ELF-1 (cell line): ENCODE measurements at regions not wholly inside any gene's neighbourhood (a gene's known extent, or its start where the extent isn't known, plus 50 kb on each side); places are given as distances from the start of the nearest gene placed in this dataset.

Experiments
- DNase-seq: peaks from one replicate; pipeline ENCODE4 v3.0.0-alpha.2; 2016; ENCODE audit warnings: low read depth, low spot score

DNA sequence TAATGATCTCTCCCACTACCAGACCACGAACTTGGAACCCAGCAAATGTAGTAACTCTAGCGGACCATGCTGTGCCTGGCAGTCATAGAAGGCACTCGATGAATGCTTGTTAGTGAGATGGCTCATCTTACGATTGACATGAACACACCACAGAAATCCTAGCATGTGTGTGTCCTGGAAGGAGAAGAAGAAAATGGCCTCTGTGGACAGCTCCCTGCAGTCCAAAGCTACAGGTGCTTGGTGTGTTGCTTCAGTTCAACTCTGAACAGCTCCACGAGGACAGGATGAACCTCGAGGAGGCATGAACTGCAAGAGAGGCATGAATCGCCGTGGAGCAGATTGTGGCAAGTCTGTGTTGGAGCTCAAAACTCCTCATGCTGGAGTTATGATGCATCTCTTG is 93.5 kb downstream of the KLF6 start:
- no peak for DNase-seq

DNA sequence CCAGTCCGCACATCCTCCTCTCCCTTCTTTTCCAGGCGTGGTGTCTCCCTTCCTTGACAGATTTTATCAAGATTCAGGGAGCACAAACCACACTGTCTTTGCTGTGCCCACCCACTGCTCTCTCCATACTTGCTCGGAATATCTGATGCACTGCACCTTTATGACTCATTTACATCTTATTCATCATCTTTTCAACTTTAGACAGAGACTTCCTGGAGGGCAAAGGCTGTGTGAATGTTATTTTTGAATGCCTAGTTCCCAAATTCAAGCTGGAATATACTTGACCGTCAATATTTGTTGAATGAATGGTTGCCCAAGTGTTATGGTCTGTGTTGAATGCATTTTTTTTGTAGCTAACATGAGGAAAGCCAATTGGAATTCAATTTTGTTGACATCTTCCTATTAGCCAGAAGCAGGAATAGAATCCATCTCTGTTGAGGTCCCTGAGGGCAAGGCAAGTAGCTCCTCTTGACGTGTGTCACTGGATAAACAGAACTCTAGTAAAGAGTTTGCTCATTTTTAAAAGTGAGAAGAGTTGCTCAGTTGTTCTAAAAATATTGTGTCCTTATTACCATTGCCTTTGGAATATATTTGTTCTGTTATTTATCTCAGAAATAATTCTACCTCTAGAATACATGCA is 95.0 kb downstream of the KLF6 start:
- no peak for DNase-seq

DNA sequence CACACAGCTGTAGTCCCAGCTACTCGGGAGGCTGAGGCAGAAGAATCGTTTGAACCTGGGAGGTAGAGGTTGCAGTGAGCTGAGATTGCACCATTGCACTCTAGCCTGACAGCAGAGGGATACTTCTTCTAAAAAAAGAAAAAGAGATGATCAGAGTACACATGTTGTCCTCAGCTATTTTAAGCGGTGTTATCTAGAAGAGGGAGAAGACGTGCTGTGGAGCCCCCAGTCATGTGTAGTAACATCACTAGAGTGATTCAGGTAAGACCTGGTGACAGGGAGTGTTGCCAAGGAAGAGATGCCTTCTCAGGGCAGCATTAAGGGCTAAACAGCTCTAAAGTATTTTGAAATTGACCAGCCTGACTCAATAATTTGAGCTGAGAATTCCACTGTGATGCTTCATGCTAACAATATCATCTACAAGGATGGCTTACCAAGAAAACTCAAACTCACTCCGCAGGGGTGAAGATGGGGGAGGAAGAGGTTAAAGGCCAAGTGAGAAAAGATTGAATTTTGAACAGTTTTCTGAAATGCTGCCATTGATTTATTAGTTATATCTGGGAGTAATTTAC is 97.4 kb downstream of the KLF6 start:
- no peak for DNase-seq

DNA sequence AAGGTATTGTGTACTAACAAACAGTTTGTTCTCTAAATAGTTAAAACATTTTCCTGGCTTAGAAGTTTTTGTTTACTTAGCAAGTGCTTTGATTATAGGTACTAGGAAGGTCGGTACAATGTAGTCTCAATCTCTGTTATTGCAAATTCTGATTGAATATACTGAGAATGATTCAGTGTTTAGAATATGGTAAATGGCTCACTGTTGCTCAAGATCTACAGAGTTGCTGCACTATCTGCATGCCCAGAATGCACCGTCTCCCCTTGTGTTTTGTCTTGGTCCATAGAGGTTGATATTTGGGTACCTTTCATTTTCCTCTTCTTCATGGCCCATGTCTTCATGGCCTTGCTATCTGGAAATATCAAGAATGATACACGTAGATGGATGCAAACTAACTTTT is 99.6 kb downstream of the KLF6 start:
- DNase-seq = no peak

DNA sequence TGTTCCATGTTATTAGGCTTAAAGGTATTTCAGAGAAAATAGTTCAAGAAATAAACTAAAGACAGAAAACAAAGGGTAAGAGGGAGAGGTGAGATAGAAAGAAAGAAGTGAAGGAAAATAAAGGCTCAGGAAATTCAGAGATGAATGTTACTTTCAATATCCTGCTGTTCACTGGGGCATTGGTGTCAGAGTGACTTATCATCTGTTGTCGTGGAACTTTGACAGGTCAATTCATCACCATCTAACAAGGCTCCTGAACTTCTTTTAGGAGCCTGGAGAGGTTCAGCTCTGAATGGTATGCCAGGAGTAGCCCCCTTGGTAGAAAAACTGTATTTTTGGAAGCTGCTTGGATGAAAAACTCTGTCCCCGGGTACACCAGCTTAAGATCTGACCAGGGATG is 100.1 kb downstream of the KLF6 start:
- no peak for DNase-seq

- no peak for DNase-seq
Measured at GRCh38 chr10:3683560-3683959, 101.4 kb downstream of the KLF6 start.

- no peak for DNase-seq
Measured at GRCh38 chr10:3682745-3683144, 102.3 kb downstream of the KLF6 start.

GRCh38 chr10:3681642-3682554 is 103.1 kb downstream of the KLF6 start:
- DNase-seq = peak; percentile 36

GRCh38 chr10:3679950-3680629 is 104.9 kb downstream of the KLF6 start:
- DNase-seq = no peak

DNA sequence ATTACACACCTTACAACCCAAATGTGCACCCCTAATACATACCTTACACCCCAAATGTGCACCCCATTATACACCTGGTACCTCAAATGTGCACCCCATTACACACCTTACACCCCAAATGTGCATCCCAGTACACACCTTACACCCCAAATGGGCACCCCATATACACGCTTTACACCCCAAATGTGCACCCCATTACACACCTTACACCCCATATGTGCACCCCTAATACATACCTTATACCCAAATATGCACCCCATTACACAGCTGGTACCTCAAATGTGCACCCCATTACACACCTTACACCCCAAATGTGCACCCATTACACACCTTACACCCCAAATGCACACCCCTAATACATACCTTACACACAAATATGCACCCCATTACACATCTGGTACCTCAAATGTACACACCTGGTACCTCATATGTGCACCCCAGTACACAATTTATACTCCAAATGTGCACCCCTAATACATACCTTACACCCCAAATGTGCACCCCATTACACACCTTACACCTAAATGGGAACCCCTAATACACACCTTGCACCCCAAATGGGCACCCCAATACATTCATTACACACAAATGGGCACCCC is 106.3 kb downstream of the KLF6 start:
- no peak for DNase-seq

DNA sequence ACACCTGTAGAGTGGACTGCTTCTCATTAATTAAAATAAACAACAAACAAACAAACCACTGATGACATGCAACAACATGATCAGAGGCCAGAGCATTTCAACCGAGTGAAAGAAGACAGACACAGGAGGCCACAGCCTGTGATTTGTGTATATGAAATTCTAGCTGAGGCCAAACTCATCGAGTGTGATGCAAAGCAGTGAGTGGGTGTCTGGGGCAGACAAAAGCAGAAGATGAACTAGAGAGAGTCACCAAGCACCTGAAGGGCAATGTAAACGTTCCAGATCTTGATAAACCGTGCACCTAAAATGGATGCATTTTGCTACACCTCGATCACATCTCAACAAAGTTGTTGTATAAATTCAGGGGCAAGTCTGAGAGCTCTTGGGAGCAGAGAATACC is 108.4 kb downstream of the KLF6 start:
- no peak for DNase-seq

GRCh38 chr10:3672220-3672619 is 112.8 kb downstream of the KLF6 start:
- no peak for DNase-seq

DNA sequence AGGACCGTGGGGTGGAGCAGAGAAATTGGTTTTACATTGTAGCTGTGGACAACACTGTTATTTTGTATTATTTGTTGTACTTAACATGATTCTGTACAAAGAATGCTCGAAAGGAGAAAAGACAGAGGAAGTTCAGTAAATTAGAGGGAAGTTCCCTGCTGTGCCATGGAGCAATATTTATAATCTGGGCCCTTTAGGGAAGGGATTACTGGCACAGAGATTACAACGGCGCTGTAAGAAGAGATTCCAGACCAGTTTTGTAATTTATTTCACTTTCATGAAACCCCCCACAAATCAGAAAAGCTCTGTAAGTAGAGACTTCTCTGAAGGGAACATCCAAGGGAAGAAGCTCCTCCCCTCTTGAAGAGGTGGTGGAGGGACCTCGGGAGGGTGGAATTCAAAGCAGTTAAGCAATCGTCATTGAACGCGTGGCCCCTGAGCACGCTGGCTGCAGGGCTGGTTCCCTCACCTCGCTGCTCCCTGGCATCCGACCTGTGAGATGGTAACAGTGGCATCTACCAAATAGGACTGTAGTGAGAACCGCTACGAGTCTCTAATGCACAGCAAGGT is 113.5 kb downstream of the KLF6 start:
- DNase-seq = no peak

DNA sequence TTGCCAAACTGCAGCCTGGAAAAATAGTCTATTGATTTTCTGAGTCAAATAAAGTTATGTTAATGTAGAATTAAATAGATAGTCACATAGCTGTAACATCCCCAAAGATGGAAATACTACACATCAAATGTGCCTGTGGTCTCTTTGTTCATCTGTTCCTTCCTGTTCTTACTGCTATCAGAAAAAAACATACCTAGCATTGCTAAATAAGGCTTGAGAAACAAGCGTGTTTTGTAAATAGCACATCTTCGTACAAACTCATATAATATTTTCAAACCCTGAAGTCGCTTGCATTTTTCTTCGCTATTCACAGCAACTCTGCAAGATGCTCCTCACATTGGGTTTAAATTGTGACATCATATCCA is 116.1 kb downstream of the KLF6 start:
- DNase-seq = no peak

DNA sequence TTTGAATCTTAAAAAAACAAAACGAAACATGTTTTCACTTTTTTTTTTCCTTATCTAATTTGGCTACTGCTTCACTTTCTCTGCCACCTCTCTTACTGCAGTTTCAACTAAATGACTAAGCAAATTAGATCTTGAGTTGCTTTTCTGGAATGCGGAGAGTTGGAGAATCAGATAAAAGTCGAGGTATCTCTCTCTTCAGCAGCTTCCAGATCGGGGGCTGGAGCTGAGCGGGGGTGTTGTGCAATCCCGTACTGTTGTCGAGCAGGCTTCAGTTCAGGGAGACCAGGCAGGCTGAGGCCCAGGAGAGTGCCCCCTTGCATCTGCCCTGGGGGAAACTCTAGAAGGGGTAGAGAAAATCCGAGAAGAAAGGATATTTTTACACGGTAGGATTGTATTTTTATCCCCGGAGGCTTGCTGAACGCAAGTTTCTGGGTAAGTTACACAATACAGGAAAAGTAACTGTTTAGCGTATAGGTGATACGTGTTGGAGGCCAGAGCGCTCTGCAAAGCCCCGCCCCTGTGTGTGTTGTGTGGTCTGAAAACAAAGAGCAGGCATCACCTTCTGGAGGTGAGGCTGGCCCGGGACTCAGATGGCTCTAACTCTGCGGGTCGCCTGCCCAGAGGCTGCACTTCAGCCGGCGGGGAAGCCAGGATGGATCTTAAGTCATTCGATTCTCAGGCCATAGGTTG is 116.6 kb downstream of the KLF6 start:
- peak; percentile 93 for DNase-seq

DNA sequence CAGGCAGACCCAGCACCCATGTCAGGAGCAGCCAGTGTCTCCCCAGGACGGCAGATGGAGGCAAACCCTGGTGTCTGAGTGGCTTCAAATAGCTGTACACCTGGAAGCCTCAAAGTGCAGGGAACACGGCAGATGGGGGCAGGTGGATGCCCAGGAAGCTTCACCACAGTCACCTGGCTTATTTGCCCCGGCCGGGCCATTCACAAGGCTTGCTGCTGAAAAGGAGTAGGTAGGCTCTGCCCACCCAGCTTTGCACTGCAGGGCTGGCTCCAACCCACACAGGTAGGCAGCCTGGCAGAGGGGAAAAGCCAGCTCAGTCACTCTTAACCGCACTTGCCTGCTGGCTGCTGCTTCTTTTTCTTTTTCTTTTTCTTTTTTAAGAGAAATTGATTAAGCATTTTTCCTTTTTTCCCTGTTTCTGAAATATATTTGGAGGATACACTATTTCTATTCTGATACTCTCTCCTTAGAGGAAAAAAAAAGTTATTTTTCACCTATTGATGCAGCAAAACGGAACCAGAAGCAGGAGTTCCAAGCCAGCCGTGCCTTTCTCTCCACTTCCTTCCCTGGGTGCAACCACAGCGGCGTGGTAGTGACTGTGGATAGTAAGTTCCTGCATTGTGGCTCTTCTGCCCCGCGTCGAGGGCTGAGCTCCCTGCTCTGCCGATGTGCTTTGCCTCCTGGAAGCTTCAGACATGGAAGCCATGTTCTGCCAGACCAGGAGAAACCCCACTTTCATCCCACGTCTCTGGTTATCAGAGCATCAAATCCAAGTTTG is 118.3 kb downstream of the KLF6 start:
- no peak for DNase-seq

DNA sequence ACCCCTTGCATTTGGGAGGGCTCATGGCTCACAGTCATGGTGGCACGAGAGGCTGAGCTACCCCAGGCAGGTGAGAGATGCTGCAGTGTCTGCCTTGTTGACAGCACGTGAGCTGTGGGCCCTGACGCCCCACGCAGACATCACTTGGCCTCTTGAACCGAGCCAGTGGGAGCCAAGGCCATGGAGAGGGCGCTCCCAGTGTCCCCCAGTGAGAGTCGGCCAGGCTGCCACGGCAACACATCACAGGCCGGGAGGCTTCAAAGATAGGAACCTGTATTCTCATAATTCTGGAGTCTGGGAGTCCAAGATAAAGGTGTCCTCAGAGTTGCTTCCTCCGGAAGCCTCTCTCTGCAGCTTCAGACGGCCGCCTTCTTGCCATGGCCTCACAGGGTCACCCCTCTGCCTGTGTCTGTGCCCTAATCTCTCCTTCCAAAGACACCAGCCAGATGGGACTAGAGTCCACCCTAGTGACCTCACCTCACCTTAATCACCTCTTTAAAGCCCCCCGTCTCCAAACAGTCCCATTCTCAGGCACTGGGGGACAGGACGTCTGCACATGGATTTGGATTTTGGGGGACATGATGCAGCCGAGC is 119.6 kb downstream of the KLF6 start:
- DNase-seq = no peak

- no peak for DNase-seq
Measured at GRCh38 chr10:3662775-3663174, 122.2 kb downstream of the KLF6 start.

GRCh38 chr10:3661271-3661670 is 123.7 kb downstream of the KLF6 start:
- DNase-seq = no peak

- peak; percentile 56 for DNase-seq
Measured at GRCh38 chr10:3660753-3661152, 124.3 kb downstream of the KLF6 start.
